ENCODE measurements at regions not wholly inside any gene's neighbourhood (a gene's known extent, or its start where the extent isn't known, plus 50 kb on each side); places are given as distances from the start of the nearest gene placed in this dataset.
A peak's percentile ranks its signal among the peaks of the same experiment; 100 is the strongest.

- Histone ChIP-seq H3K27ac (ENCODE audit: low read depth in 2 of 2, low read length in 2 of 2) (no peak overlapping the region), H3K27me3 (ENCODE audit: control insufficient read depth, insufficient read depth, low read length) (no peaks in the 10 kb centered on the region), H3K4me1 (ENCODE audit: control insufficient read depth in 2 of 3, insufficient read depth in 2 of 3, low read depth in 1 of 3, low read length in 3 of 3) (no peaks in the 10 kb centered on the region), H3K9ac (ENCODE audit: low read length in 3 of 3) (no peak overlapping the region), H3K36me3 (ENCODE audit: control insufficient read depth in 2 of 3, insufficient read depth in 3 of 3, low read length in 3 of 3) (no peaks in the 10 kb centered on the region), H3K9me3 (ENCODE audit: control insufficient read depth in 2 of 3, insufficient read depth in 1 of 3, low read length in 3 of 3) (no peaks in the 10 kb centered on the region), H3K4me3 (ENCODE audit: low read length in 3 of 3) (no peak overlapping the region)
- no peak for TF ChIP-seq CTCF (IDR thresholded peaks at IDR 0.05; ENCODE audit: borderline replicate concordance, extremely low read depth, insufficient read depth)
- intact Hi-C loops (cut with DNase I) = no loop called here
- DNase-seq (no peak), FAIRE-seq (no peak)
Observed at GRCh38 chr5:69034898-69035297, 58.9 kb upstream of the SLC30A5 start.

- FAIRE-seq = no peak
- no peaks in the 10 kb centered on the region for H3K27me3 ChIP-seq (ENCODE audit: control insufficient read depth, insufficient read depth, low read length)
- H3K27ac ChIP-seq (ENCODE audit: low read depth in 2 of 2, low read length in 2 of 2) = no peak overlapping the region
- no peaks in the 10 kb centered on the region for H3K36me3 ChIP-seq (ENCODE audit: control insufficient read depth in 2 of 3, insufficient read depth in 3 of 3, low read length in 3 of 3)
- H3K9ac ChIP-seq (ENCODE audit: low read length in 3 of 3) = no peak overlapping the region
- intact Hi-C loops (cut with DNase I) = no loop called here
- no peak overlapping the region for H3K4me3 ChIP-seq (ENCODE audit: low read length in 3 of 3)
- no peaks in the 10 kb centered on the region for H3K4me1 ChIP-seq (ENCODE audit: control insufficient read depth in 2 of 3, insufficient read depth in 2 of 3, low read depth in 1 of 3, low read length in 3 of 3)
- DNase-seq = peak in 1 of 5 donors; percentile 59
- no peak for TF ChIP-seq CTCF (IDR thresholded peaks at IDR 0.05; ENCODE audit: borderline replicate concordance, extremely low read depth, insufficient read depth)
- H3K9me3 ChIP-seq (ENCODE audit: control insufficient read depth in 2 of 3, insufficient read depth in 1 of 3, low read length in 3 of 3) = no peaks in the 10 kb centered on the region
Observed at GRCh38 chr5:69035665-69036064, 58.1 kb upstream of the SLC30A5 start.

- no peak for FAIRE-seq
- TF ChIP-seq CTCF (IDR thresholded peaks at IDR 0.05; ENCODE audit: borderline replicate concordance, extremely low read depth, insufficient read depth) = no peak
Observed at GRCh38 chr5:69038539-69038938, 55.3 kb upstream of the SLC30A5 start.

GRCh38 chr5:69039829-69040228, 54.0 kb upstream of the SLC30A5 start:
- no peaks in the 10 kb centered on the region for H3K4me1 ChIP-seq (ENCODE audit: control insufficient read depth in 2 of 3, insufficient read depth in 2 of 3, low read depth in 1 of 3, low read length in 3 of 3)
- no peak overlapping the region for H3K4me3 ChIP-seq (ENCODE audit: low read length in 3 of 3)
- intact Hi-C loops (cut with DNase I) = no loop called here
- no peak for TF ChIP-seq CTCF (IDR thresholded peaks at IDR 0.05; ENCODE audit: borderline replicate concordance, extremely low read depth, insufficient read depth)
- H3K36me3 ChIP-seq (ENCODE audit: control insufficient read depth in 2 of 3, insufficient read depth in 3 of 3, low read length in 3 of 3) = no peaks in the 10 kb centered on the region
- no peaks in the 10 kb centered on the region for H3K9me3 ChIP-seq (ENCODE audit: control insufficient read depth in 2 of 3, insufficient read depth in 1 of 3, low read length in 3 of 3)
- H3K27ac ChIP-seq (ENCODE audit: low read depth in 2 of 2, low read length in 2 of 2) = no peak overlapping the region
- no peak for FAIRE-seq
- no peaks in the 10 kb centered on the region for H3K27me3 ChIP-seq (ENCODE audit: control insufficient read depth, insufficient read depth, low read length)
- H3K9ac ChIP-seq (ENCODE audit: low read length in 3 of 3) = no peak overlapping the region
- DNase-seq = no peak

More at GRCh38 chr5:69038539-69038938, 55.3 kb upstream of the SLC30A5 start:
- intact Hi-C loops (cut with DNase I) = no loop called here
- no peaks in the 10 kb centered on the region for H3K4me1 ChIP-seq (ENCODE audit: control insufficient read depth in 2 of 3, insufficient read depth in 2 of 3, low read depth in 1 of 3, low read length in 3 of 3)
- no peaks in the 10 kb centered on the region for H3K36me3 ChIP-seq (ENCODE audit: control insufficient read depth in 2 of 3, insufficient read depth in 3 of 3, low read length in 3 of 3)
- H3K27me3 ChIP-seq (ENCODE audit: control insufficient read depth, insufficient read depth, low read length) = no peaks in the 10 kb centered on the region
- H3K4me3 ChIP-seq (ENCODE audit: low read length in 3 of 3) = no peak overlapping the region
- no peak overlapping the region for H3K27ac ChIP-seq (ENCODE audit: low read depth in 2 of 2, low read length in 2 of 2)
- DNase-seq = no peak
- H3K9me3 ChIP-seq (ENCODE audit: control insufficient read depth in 2 of 3, insufficient read depth in 1 of 3, low read length in 3 of 3) = no peaks in the 10 kb centered on the region
- no peak overlapping the region for H3K9ac ChIP-seq (ENCODE audit: low read length in 3 of 3)

All from kidney (tissue), 13 donors.